ENCODE measurements at regions not wholly inside any gene's neighbourhood (a gene's known extent, or its start where the extent isn't known, plus 50 kb on each side); places are given as distances from the start of the nearest gene placed in this dataset.

- TF ChIP-seq CTCF (IDR thresholded peaks at IDR 0.05; ENCODE audit: low read depth, low read length) = no peak
- DNase-seq (ENCODE audit: extremely low read depth, low read depth) = no peak
Observed at GRCh38 chr9:129259375-129259774, 81.3 kb upstream of the IER5L start.

GRCh38 chr9:129258823-129259301 is 80.8 kb upstream of the IER5L start:
- no peak for DNase-seq (ENCODE audit: extremely low read depth, low read depth)
- no peak for TF ChIP-seq CTCF (IDR thresholded peaks at IDR 0.05; ENCODE audit: low read depth, low read length)

GRCh38 chr9:129258124-129258822 is 80.2 kb upstream of the IER5L start:
- peak; percentile 70 for DNase-seq (ENCODE audit: extremely low read depth, low read depth)
- no peak for TF ChIP-seq CTCF (IDR thresholded peaks at IDR 0.05; ENCODE audit: low read depth, low read length)

DNA sequence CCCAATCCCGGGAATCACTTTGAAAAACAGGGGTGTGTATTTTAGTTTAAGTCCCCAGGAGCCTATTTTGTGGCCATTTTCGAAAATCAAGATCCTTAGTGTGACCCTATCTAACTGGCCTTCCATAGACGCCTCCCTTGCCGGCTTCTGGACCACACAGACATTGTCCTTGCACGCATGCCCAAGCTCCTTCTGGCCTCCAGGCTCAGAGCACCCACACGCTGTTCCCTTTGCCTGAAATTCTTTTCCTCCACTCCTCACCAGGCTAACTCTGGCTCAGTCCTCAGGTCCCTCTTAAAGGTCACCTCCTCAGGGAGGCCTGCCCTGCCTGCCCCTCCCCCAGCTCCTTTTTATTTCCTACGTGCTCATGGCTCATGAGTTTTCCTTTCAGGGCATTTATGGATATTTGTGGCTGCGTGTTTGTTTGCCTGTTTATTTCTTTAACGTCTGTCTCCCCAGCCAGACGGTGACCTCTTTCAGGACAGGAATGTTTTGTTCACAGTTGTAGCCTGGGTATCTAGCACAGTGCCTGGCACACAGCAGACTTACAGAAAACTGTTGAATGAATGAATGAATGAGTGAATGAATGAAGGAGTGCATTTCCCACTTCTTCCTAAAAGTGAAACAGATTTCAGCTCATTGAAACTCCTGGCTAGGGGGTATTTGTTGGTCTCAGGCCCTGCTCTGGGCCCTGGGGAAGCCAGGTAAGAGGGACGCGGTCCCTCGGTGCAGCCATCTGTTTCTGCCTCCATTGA is 79.1 kb upstream of the IER5L start:
- no peak for TF ChIP-seq CTCF (IDR thresholded peaks at IDR 0.05; ENCODE audit: low read depth, low read length)
- DNase-seq (ENCODE audit: extremely low read depth, low read depth) = no peak

DNA sequence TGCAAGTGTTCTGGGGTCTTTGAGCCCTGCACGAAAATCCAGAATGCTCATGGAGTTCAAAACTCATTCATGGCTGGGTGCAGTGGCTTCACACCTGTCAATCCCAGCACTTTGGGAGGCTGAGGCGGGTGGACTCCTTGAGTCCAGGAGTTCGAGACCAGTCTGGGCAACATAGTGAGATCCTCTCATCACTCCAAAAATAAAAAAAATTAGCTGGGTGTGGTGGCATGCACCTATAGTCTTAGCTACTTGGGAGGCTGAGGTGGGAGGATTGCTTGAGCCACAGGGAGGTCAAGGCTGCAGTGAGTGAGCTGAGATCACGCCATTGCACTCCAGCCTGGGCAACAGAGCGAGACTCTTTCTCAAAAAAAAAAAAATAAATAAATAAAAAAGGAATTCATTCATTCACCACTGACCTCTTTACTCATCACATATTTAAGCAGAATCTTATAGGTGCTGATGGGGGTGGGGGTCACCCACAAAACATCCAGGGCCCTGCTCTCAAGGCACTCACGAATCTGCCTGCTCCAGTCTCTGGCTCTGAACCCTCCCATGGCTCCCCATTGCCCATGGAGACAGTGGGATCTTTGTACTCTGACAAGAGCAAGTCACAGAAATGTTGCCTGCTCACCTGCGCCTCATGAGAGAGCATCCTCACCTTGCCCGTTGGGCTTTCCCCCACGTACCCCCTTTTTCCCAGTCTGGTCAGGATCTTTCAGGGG is 76.7 kb upstream of the IER5L start:
- DNase-seq (ENCODE audit: extremely low read depth, low read depth) = no peak
- TF ChIP-seq CTCF (IDR thresholded peaks at IDR 0.05; ENCODE audit: low read depth, low read length) = no peak

DNA sequence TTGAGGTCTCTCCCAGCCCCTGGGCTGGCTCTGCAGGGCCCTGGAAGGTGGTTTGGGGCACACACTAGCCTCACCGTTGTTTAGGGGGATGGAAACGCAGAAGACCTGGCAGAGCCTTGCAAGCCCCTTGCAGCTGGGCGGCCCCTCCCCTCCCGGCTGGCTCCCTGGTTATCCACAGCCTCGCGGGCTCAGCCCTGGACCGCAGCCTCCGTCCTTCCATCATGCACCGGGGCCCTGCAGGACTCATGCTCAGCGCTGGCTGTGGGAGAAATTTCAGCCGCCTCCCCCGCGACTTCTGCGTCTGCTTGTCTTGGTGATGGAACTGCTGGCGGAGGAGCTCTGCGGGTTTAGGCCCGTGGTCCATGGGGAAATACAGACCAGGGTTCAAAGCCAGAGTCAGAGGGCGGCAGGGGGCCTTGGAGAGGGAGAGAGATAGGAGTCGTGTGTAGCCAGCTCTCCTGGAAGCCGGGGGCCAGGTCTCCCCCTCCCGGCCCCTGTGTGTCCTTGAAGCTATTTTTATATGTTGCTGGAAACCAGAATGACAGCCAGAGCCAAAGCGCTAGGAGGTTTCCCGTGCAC is 75.8 kb upstream of the IER5L start:
- TF ChIP-seq CTCF (IDR thresholded peaks at IDR 0.05; ENCODE audit: low read depth, low read length) = no peak
- DNase-seq (ENCODE audit: extremely low read depth, low read depth) = no peak

All from AG09319 (cell line).